ENCODE measurements at regions not wholly inside any gene's neighbourhood (a gene's known extent, or its start where the extent isn't known, plus 50 kb on each side); places are given as distances from the start of the nearest gene placed in this dataset.
"Not testable (repeated sequence)": the region's sequence is repeated elsewhere in the genome, so short reads cannot be mapped to it uniquely, and the experiment has no call there.

GRCh38 chr12:96120359-96121100 lies 73.6 kb upstream of the ELK3 start:
- Histone ChIP-seq H3K36me3 (no peaks in the 10 kb centered on the region), H3K4me1 (peaks cover 6% of the 10 kb centered on the region), H3K4me3 (no peak overlapping the region), H3K9me3 (replicated peaks) (no peaks in the 10 kb centered on the region), H3K27ac (replicated peaks) (peak overlapping the region; percentile 9), H3K27me3 (ENCODE audit: low read depth) (peaks cover 18% of the 10 kb centered on the region)
- DNase-seq = no peak
- TF ChIP-seq, protein P1, sequence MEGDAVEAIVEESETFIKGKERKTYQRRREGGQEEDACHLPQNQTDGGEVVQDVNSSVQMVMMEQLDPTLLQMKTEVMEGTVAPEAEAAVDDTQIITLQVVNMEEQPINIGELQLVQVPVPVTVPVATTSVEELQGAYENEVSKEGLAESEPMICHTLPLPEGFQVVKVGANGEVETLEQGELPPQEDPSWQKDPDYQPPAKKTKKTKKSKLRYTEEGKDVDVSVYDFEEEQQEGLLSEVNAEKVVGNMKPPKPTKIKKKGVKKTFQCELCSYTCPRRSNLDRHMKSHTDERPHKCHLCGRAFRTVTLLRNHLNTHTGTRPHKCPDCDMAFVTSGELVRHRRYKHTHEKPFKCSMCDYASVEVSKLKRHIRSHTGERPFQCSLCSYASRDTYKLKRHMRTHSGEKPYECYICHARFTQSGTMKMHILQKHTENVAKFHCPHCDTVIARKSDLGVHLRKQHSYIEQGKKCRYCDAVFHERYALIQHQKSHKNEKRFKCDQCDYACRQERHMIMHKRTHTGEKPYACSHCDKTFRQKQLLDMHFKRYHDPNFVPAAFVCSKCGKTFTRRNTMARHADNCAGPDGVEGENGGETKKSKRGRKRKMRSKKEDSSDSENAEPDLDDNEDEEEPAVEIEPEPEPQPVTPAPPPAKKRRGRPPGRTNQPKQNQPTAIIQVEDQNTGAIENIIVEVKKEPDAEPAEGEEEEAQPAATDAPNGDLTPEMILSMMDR (IDR thresholded peaks at IDR 0.05; ENCODE audit: borderline replicate concordance) = no peak
- intact Hi-C loops (cut with micrococcal nuclease) = no loop called here

DNA sequence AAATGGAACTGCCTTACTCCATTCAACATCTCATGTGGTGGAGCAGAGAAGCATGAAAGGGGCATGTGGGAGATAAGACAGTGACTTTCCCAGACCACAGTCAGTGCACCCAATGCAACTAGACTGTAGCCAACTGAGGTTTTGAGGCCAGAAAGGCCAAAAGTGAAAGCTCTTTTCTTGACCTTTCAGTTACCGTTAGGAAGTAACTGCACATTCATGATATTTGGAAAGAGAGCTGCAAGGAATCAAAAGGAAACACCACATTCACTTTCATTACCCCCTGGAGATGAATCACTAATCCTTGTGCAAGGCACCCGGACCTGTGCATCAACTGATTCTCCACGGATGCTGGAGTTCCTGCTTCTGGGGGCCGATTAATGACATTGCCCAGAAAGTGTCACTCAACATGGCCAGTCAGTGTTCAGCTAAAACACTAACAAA lies 72.9 kb upstream of the ELK3 start:
- DNase-seq = no peak
- Histone ChIP-seq H3K36me3 (no peaks in the 10 kb centered on the region), H3K4me1 (peaks cover 6% of the 10 kb centered on the region), H3K9me3 (replicated peaks) (no peaks in the 10 kb centered on the region), H3K27me3 (ENCODE audit: low read depth) (peaks cover 11% of the 10 kb centered on the region), H3K27ac (replicated peaks) (peak overlapping the region; percentile 9), H3K4me3 (no peak overlapping the region)
- intact Hi-C loops (cut with micrococcal nuclease) = no loop called here
- TF ChIP-seq, protein P1 (IDR thresholded peaks at IDR 0.05; ENCODE audit: borderline replicate concordance) = no peak

GRCh38 chr12:96128292-96128691 lies 65.9 kb upstream of the ELK3 start:
- Histone ChIP-seq H3K4me1 (peaks cover 13% of the 10 kb centered on the region), H3K27me3 (ENCODE audit: low read depth) (peaks cover 20% of the 10 kb centered on the region)
- H3K27ac ChIP-seq (replicated peaks); H3K36me3 ChIP-seq; intact Hi-C loops (cut with micrococcal nuclease); H3K9me3 ChIP-seq (replicated peaks); DNase-seq; H3K4me3 ChIP-seq: not testable (repeated sequence)

DNA sequence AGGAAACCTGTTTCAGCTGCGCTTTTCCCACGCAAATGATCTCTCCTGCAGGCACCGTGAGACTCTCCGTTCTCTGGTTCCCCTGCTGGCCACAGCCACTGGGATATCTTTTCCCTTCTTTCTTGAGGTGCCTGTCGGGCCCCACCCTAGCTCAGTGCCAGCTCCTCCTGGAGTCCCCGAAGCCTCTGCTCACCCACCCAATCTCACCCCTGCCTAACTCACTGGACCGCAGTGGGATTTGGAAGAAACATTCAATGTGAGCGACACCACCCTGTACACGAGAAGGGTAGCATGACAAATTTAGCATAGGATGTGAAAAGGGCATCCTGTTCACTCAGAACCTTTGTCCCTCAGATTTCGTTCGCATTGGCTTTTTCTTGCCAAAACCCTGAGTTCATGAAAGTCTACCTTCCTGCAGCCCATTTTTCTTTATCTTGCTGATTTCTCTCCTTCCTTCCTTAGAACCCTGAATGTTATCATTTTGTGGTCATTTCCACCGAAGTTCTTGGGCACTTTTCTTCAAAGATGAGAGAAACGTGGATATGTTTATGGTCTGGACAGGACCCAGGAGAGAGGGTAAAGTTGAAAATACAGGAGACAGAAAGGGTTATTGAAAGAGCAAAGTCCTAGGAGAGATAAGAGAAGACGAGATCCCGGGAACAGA lies 63.6 kb upstream of the ELK3 start:
- no peak for DNase-seq
- Histone ChIP-seq H3K4me3 (no peak overlapping the region), H3K4me1 (peaks cover 13% of the 10 kb centered on the region), H3K36me3 (no peaks in the 10 kb centered on the region), H3K27ac (replicated peaks) (peak overlapping the region; percentile 1), H3K9me3 (replicated peaks) (no peaks in the 10 kb centered on the region), H3K27me3 (ENCODE audit: low read depth) (peaks cover 20% of the 10 kb centered on the region)
- intact Hi-C loops (cut with micrococcal nuclease) = no loop called here
- TF ChIP-seq, protein P1 (IDR thresholded peaks at IDR 0.05; ENCODE audit: borderline replicate concordance) = peak; percentile 14

DNA sequence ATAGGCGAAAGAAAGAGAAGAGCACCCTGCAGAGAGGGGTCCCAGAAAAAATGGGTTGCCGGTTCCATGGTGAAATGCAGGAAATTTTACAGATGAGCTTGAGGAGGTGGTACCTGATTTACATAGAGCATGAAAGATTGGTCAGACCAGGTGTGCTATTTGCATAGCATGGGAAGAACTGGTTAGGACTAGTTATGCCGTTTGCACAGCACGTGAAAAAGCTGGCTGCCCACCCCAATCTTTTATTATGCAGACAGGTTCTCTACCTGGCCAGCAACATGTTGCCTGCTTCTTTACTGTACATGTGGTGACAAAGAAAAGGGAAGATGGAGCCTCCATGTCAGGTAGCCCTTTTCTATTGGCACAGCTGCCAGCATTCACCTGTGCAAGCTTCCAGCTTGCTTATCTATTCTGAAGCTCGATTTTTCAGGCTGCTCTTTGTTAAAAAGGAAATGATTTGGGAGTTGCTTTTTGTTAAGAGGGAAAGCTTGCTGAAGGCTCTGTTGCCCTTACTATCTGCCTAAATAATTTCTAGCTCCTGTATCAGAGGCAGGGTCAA lies 62.9 kb upstream of the ELK3 start:
- peaks cover 20% of the 10 kb centered on the region for H3K27me3 ChIP-seq (ENCODE audit: low read depth)
- intact Hi-C loops (cut with micrococcal nuclease) = no loop called here
- DNase-seq = no peak
- no peaks in the 10 kb centered on the region for H3K9me3 ChIP-seq (replicated peaks)
- no peak overlapping the region for H3K4me3 ChIP-seq
- TF ChIP-seq, protein P1 (IDR thresholded peaks at IDR 0.05; ENCODE audit: borderline replicate concordance) = no peak
- peaks cover 21% of the 10 kb centered on the region for H3K4me1 ChIP-seq
- no peaks in the 10 kb centered on the region for H3K36me3 ChIP-seq
- H3K27ac ChIP-seq (replicated peaks) = no peak overlapping the region

DNA sequence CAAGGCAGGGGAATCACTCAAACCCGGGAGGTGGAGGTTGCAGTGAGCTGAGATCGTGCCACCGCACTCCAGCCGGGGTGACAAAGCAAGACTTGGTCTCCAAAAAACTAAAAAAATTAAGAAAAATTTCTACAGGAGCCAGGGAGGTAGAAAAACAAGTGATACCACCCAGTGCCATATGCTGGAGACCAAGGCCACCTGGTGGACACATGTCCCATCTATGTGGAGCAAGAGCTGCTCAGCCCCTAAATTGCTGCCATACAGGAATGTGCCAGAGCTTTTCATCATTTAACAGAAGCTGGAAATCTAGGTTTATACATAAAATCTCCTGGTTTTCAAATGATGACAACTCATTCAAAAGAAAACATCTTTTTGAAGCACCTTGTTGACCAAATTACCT lies 61.4 kb upstream of the ELK3 start:
- no peak overlapping the region for H3K27ac ChIP-seq (replicated peaks)
- no peaks in the 10 kb centered on the region for H3K36me3 ChIP-seq
- intact Hi-C loops (cut with micrococcal nuclease) = no loop called here
- TF ChIP-seq, protein P1 (IDR thresholded peaks at IDR 0.05; ENCODE audit: borderline replicate concordance) = peak; percentile 48
- H3K9me3 ChIP-seq (replicated peaks) = no peaks in the 10 kb centered on the region
- peaks cover 23% of the 10 kb centered on the region for H3K4me1 ChIP-seq
- no peak for DNase-seq
- H3K4me3 ChIP-seq = no peak overlapping the region
- peaks cover 20% of the 10 kb centered on the region for H3K27me3 ChIP-seq (ENCODE audit: low read depth)

Data from left ventricle myocardium inferior (tissue), 1 donor.